NCI-H524 treated with DMSO at 0.1 percent for 48 hours (cell line): ENCODE measurements at regions not wholly inside any gene's neighbourhood (a gene's known extent, or its start where the extent isn't known, plus 50 kb on each side); places are given as distances from the start of the nearest gene placed in this dataset.

Experiments used
- DNase-seq: peaks from one replicate; lab custom pipeline; 2025; lab: John Stamatoyannopoulos, UW

GRCh38 chr10:54983255-54983654 lies 182.2 kb upstream of the PCDH15 start:
- DNase-seq = no peak

DNA sequence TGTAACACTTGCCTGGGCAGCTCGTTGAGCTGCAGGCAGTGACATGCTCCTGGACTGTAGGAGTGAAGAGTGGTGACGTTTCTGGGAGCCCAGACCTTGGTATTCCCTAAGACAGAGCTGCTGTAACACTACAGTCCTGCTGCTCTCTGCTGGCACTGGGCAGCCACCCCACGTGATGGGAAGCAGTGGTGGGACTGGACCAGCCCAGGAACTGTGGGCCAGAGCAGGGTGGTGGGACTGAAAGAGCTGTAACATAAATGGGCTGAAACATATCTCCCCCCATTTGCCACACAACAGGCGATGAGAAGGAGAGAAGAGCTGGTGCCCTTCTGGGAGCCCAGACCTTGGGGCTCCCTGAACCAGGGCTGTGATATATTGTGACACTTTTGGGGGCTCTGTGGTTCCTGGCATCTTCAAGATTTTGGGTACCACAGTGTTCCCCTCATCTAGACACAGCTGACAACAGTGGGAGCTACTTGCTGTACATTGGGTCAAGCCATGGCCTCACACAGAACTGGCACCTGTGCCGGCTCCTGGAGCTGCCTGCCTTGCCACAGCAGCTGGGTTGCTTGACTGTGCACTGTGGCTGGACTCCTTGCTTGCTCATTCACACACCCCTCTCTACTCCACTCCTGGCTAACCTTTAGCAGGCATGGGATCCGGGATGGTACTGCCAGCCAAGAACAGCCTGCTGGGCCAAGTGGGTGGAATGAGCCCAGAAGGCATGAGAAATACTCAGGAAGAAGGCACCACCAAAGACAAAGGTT lies 161.3 kb upstream of the PCDH15 start:
- DNase-seq = no peak

GRCh38 chr10:54961040-54961439 lies 160.0 kb upstream of the PCDH15 start:
- DNase-seq = no peak

DNA sequence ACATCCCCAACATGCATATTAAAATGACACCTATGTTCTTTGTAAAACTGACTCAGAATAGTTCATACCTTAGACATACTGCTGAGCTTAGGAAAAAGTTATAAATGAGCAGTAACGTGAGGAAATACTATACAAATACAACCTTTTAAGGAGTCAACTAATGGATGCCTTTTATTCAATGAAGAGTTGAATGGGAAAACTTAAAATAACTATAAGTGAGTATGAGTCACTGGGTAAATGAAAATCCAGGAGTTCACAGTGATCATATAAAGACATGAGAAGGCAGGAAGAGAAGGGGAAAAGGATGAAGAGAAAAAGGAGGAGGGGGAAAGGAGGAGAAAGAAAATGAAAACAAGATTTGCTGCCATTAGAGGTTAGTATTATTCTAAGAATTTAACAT lies 157.8 kb upstream of the PCDH15 start:
- no peak for DNase-seq

- DNase-seq = no peak
These were observed 146.6 kb upstream of the PCDH15 start for GRCh38 chr10:54947605-54948004.

- DNase-seq = no peak
These were observed 139.4 kb upstream of the PCDH15 start for GRCh38 chr10:54940418-54940817.

GRCh38 chr10:54914049-54914448 lies 113.0 kb upstream of the PCDH15 start:
- DNase-seq = no peak

GRCh38 chr10:54909165-54909564 lies 108.1 kb upstream of the PCDH15 start:
- DNase-seq = no peak

- no peak for DNase-seq
These were observed 107.0 kb upstream of the PCDH15 start for GRCh38 chr10:54908019-54908418.

- no peak for DNase-seq
These were observed 105.9 kb upstream of the PCDH15 start for GRCh38 chr10:54906940-54907339.

- no peak for DNase-seq
These were observed 104.7 kb upstream of the PCDH15 start for GRCh38 chr10:54905578-54906192.

GRCh38 chr10:54904833-54905232 lies 103.8 kb upstream of the PCDH15 start:
- DNase-seq = no peak

DNA sequence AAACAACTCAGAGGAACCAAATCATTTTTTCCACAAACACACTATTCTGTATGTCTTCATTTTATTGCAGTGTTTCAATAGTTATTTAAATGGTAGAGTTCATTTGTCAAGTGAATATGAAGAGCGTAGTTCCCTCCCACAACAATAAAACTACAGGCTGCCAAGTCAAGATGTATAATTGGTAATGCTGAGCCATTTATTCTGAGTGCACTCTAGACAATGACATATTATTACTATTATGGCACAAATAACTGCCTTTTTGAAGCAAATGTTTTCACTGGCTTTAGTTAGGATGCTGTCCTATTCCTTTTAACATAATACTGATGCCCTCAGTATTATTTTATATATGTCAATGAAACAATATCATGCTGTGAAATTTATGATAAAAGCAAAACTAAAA lies 102.7 kb upstream of the PCDH15 start:
- no peak for DNase-seq

- no peak for DNase-seq
These were observed 99.6 kb upstream of the PCDH15 start for GRCh38 chr10:54900584-54900983.

DNA sequence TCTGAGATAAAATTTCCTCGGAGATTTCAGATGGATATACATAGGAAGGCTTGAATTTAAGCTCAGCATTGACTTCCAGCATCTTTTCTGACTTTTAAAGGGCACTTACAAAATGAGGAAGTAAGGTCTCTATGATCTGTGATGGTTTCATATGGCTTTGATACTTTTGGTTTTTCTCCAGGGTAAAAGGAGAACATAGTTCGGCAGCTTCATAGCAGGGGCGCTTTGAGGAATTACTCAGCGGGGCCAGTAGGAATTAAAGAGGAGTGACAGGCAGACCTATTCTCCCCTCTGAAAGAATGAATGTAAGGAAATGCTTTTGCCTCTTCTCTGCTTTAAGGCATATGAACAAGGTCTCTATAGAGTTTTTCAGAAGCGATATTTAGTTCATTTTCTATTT lies 80.0 kb upstream of the PCDH15 start:
- DNase-seq = no peak

DNA sequence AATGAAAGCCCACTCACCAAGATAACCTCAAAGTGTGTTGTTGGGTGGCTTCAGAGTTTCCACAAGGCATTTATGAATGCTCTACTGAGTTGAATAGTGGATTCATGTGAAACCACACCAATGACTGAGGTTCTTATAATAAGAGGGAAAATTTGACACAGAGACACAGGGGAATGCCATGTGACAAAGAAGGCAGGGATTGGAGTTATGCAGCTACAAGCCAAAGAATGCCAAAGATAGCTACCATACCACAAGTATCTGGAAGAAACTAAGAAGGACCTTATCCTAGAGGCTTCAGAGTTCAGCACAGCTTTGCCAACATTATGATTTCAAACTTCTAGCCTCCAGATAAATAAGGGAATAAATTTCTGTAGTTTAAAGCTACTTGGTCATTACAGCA lies 68.0 kb upstream of the PCDH15 start:
- DNase-seq = no peak

DNA sequence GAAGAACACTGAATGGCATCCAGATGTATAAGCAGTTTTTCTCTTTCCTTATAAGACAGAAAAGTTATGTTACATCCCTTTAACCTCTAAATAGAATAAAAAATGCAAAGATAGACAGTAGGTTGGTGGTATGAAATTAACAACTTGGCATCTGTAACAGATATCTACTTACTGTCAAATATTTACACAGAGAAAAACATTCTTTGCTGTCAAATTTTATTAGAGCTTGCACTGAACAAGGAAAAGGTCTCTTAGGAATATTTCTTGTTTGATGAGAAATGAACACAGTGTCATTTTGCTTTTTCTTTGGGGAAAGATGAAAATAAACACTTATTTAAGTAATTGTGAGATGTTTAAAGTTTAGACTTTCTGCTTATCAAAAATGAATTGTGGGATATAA lies 65.6 kb upstream of the PCDH15 start:
- DNase-seq = no peak

GRCh38 chr10:54854843-54855242 lies 53.8 kb upstream of the PCDH15 start:
- no peak for DNase-seq

- DNase-seq = no peak
These were observed 53.4 kb upstream of the PCDH15 start for GRCh38 chr10:54854389-54854788.

DNA sequence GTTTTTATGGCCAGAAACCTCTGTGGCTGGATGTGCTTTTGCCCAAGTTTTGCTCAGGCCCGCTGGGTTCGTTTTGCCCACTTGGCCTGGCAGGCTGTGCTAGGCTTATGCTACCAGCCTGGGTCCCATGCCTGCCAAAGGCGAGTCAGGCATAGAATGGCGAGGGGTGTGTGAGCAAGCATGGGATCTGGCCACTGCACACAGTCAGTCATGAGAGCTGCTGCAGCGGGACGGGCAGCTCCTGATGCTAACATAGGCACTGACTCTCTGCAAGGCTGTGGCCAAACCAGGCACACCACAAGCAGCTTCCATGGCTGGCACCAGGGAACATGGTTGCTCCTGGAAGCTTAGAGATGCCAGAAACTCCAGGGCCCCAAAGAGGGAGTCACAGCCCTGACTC lies 52.9 kb upstream of the PCDH15 start:
- DNase-seq = no peak
